Upper lobe of right lung (tissue), 1 donor: ENCODE measurements at regions not wholly inside any gene's neighbourhood (a gene's known extent, or its start where the extent isn't known, plus 50 kb on each side); places are given as distances from the start of the nearest gene placed in this dataset.

ENCODE experiments used
- ATAC-seq: fragments of 200-7000 bp; cut with Tn5 transposase; one replicate; pipeline ENCODE4 v1.9.1; 2020; ENCODE audit warnings: mild to moderate bottlenecking, moderate library complexity
- DNase-seq: peaks from one replicate; pipeline ENCODE4 v3.0.0-alpha.2; 2020
- H3K27ac ChIP-seq: fragments of 200-600 bp; one replicate; pipeline ENCODE4 v1.8.0; 2022
- H3K27me3 ChIP-seq: fragments of 200-600 bp; one replicate; pipeline ENCODE4 v1.8.0; 2022; ENCODE audit warnings: mild to moderate bottlenecking
- H3K36me3 ChIP-seq: fragments of 200-600 bp; one replicate; pipeline ENCODE4 v1.8.0; 2022
- H3K4me1 ChIP-seq: fragments of 200-600 bp; one replicate; pipeline ENCODE4 v1.8.0; 2022
- H3K4me3 ChIP-seq: fragments of 200-600 bp; one replicate; pipeline ENCODE4 v1.8.0; 2022; ENCODE audit warnings: mild to moderate bottlenecking
- H3K9me3 ChIP-seq: fragments of 200-600 bp; one replicate; pipeline ENCODE4 v1.8.0; 2022
- intact Hi-C: fragments of 100-400 bp; cut with DNase I; formaldehyde crosslinking; loops from one replicate; pipeline ENCODE4 v1.11.0; 2022
- TF ChIP-seq, protein P1 (sequence below): fragments of 200-600 bp; IDR thresholded peaks from one replicate; pipeline ENCODE4 v1.8.0; 2022; ENCODE audit warnings: antibody characterized with exemption
- donor health status: DM: no; HTN: yes; CAD: no; lungs with severe emphysema.

DNA sequence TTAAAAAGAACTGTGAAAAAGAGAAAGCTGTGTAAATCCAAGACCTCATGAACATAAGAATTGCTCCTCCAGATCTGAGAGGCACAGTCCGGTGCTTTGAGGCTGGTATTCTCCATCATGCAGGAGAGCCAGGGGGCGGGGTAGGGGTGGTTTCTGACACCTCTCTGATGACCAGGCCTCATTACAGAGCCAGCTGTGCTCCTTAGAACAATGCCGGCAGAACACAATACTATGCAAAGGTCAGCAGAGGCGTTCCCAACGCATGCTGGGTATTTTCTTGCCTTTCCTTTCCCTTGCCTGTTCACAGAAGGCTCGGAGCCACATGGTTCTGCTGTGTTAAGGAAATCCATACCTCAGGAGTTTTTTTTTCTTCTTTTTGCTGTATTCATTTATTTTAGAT lies 91.2 kb upstream of the SOD3 start:
- no peaks in the 10 kb centered on the region for H3K9me3 ChIP-seq
- intact Hi-C loops = no loop called here
- H3K36me3 ChIP-seq = no peaks in the 10 kb centered on the region
- H3K4me3 ChIP-seq = no peak overlapping the region
- no peak for DNase-seq
- H3K27ac ChIP-seq = no peak overlapping the region
- ATAC-seq = no peak
- TF ChIP-seq, protein P1, sequence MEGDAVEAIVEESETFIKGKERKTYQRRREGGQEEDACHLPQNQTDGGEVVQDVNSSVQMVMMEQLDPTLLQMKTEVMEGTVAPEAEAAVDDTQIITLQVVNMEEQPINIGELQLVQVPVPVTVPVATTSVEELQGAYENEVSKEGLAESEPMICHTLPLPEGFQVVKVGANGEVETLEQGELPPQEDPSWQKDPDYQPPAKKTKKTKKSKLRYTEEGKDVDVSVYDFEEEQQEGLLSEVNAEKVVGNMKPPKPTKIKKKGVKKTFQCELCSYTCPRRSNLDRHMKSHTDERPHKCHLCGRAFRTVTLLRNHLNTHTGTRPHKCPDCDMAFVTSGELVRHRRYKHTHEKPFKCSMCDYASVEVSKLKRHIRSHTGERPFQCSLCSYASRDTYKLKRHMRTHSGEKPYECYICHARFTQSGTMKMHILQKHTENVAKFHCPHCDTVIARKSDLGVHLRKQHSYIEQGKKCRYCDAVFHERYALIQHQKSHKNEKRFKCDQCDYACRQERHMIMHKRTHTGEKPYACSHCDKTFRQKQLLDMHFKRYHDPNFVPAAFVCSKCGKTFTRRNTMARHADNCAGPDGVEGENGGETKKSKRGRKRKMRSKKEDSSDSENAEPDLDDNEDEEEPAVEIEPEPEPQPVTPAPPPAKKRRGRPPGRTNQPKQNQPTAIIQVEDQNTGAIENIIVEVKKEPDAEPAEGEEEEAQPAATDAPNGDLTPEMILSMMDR = no peak
- no peaks in the 10 kb centered on the region for H3K4me1 ChIP-seq
- no peaks in the 10 kb centered on the region for H3K27me3 ChIP-seq

DNA sequence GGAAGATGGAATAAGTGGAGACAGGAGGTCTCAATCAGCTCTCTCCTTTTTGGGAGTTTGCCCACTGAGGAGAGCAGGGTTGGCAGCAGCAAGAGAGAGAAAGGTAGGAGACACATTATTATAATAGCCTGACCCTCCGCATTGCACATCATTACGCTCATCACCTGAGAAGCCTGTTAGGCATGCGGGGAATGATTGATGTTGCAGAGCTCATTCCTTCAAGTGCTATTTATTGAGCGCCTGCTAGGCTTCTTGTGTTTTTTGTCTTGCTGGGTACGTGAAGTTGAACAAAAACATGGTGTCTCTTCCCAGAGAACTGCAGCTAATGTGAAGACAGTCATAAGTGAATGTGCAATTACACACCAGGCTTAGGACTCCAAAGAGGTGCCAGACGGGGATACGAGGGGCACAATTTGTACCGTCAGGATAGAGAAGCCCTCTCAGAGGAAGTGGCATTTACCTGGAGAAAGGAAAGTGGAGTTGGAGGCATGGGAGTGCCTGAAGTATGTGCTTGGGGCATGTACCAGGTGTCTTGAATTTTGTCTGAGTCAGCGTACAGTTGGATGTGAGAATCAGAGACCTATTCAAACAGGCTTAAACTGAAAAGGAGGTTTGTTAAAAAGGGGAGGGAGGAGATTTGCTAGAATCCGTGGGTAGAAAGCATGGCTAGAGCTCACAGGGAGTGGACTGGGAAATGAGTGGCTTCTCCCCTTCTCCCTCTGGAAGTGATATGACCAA lies 90.2 kb upstream of the SOD3 start:
- intact Hi-C loops = no loop called here
- H3K27ac ChIP-seq = no peak overlapping the region
- no peaks in the 10 kb centered on the region for H3K4me1 ChIP-seq
- H3K9me3 ChIP-seq = no peaks in the 10 kb centered on the region
- TF ChIP-seq, protein P1 = no peak
- DNase-seq (no peak), ATAC-seq (no peak)
- no peak overlapping the region for H3K4me3 ChIP-seq
- H3K36me3 ChIP-seq = no peaks in the 10 kb centered on the region
- H3K27me3 ChIP-seq = no peaks in the 10 kb centered on the region

DNA sequence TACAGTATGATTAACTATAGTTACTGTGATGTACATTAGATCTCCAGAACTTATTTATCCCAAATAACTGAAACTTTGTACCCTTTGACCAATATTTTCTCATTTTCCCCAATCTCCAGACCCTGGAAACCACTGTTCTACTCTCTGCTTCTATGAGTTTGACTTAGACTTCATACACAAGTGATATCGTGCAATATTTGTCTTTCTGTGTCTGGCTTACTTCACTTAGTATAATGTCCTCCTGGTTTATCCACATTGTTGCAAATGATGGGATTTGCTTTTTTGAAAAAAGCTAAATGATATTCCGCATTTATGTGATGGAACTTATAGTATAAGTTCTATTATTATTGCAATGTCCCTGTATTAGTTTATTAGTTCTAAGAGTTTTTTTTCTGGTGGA lies 81.8 kb upstream of the SOD3 start:
- no peak for ATAC-seq
- DNase-seq = no peak
- Histone ChIP-seq H3K36me3 (no peaks in the 10 kb centered on the region), H3K27ac (no peak overlapping the region), H3K9me3 (no peaks in the 10 kb centered on the region), H3K4me1 (no peaks in the 10 kb centered on the region), H3K4me3 (no peak overlapping the region), H3K27me3 (no peaks in the 10 kb centered on the region)
- TF ChIP-seq, protein P1 = no peak
- intact Hi-C loops = no loop called here

DNA sequence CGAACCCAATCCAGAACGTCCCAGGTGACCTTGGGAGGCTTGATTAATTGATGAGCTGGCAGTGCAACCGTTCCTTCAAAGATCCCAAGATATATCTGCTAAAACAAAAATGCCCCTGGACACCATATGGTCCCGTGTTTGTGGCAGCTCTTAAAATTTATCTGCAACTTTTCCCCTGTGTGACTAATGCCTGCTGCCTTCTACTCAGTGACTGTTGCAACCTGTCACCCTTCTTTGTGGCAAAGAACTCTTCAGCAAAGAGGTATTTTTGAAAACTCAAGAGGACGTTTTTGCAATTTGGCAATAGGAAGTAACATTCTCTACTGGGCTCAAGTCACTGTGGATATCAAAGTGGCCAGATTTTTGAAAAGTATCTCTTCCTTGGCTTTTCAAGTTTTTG lies 75.8 kb upstream of the SOD3 start:
- no peak overlapping the region for H3K27ac ChIP-seq
- H3K36me3 ChIP-seq = no peaks in the 10 kb centered on the region
- H3K4me3 ChIP-seq = no peak overlapping the region
- ATAC-seq (peak; percentile 76), DNase-seq (no peak)
- no peaks in the 10 kb centered on the region for H3K27me3 ChIP-seq
- TF ChIP-seq, protein P1 = no peak
- intact Hi-C loops = no loop called here
- H3K4me1 ChIP-seq = no peaks in the 10 kb centered on the region
- H3K9me3 ChIP-seq = no peaks in the 10 kb centered on the region

DNA sequence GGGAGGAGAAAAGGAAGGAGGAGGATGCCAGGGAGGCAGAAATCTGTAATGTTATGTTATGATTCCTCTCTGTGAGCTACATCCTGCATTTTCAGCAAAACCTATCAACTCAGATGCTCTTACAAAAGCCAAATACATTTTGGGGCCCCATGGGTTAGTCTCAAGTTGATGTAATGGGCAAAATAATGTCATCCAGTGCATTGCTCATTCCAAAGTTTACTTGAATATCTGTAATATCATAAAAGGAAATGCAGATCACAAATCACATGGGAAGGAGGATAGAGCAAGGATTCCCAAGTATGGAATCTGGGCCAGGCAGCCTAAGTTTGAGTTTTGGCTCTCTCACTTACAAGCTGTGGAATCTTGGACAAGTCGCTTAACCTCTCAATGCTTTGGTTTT lies 74.9 kb upstream of the SOD3 start:
- H3K36me3 ChIP-seq = no peaks in the 10 kb centered on the region
- no peaks in the 10 kb centered on the region for H3K27me3 ChIP-seq
- no peak overlapping the region for H3K27ac ChIP-seq
- intact Hi-C loops = no loop called here
- DNase-seq (no peak), ATAC-seq (no peak)
- no peak overlapping the region for H3K4me3 ChIP-seq
- no peaks in the 10 kb centered on the region for H3K4me1 ChIP-seq
- H3K9me3 ChIP-seq = no peaks in the 10 kb centered on the region
- TF ChIP-seq, protein P1 = no peak

DNA sequence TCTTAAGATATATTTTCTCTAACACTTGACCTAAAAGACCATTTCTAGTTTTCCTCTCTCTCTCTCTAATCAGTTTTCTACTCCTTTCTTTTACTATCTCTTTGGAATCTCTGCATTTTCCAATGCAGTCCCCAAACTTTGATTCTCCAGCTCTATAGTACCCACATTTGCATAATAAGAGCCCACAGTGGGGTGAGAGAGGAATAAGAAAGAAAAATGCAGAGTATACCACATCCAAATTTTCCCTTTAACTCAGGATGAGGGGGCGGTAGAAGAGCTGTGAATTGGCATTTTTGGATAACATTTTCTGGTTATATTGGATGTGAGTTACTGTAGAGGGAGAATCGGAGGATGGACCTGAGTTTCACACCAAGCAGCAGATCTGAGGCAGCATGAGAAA lies 74.4 kb upstream of the SOD3 start:
- DNase-seq (no peak), ATAC-seq (no peak)
- TF ChIP-seq, protein P1 = no peak
- H3K27me3 ChIP-seq = no peaks in the 10 kb centered on the region
- intact Hi-C loops = no loop called here
- no peak overlapping the region for H3K27ac ChIP-seq
- H3K4me1 ChIP-seq = no peaks in the 10 kb centered on the region
- no peak overlapping the region for H3K4me3 ChIP-seq
- no peaks in the 10 kb centered on the region for H3K36me3 ChIP-seq
- no peaks in the 10 kb centered on the region for H3K9me3 ChIP-seq
